HG03095 (cell line): ENCODE measurements at regions not wholly inside any gene's neighbourhood (a gene's known extent, or its start where the extent isn't known, plus 50 kb on each side); places are given as distances from the start of the nearest gene placed in this dataset.

Experiments
- ATAC-seq: cut with Tn5 transposase; IDR thresholded peaks from one replicate; pipeline ENCODE4 v1.9.1; 2021; ENCODE audit warnings: moderate library complexity; ENCODE audit not compliant: unreplicated experiment

DNA sequence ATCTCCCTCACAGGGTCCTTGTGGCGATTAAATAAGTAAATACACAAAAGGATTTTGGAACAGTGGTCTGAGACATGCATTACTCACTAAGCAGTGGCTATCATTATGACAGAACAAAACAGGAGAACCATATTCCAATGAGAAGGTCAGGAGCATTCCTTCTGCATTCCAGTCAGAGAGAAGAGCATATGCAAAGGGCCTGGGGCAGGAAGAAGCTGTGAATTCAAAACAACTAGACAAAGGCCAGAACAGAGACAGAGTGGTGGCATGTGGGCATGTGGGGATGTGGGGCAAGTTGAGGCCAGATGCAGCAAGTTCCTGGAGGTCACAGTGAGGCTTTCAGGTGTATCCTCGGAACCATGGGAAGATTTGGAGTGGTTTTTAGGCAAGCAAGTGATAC lies 70.1 kb upstream of the VRK1 start:
- no peak for ATAC-seq

DNA sequence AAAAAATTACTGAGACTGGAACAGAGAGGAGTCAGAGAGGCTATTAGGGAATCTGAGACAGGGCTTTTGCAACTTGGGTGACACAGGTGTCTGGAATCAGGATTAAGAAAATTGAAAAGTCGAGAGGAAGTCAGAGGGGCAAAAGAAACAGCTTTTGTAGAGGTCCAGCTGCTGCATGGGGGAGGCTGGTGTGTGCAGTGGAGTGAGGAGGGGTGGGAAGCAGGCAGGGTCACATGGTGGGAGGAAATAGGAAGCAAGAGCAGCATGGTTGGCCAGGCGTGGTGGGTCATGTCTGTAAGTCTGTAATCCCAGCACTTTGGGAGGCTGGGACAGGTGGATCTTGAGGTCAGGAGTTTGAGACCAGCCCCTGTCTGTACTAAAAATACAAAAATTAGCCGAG lies 69.7 kb upstream of the VRK1 start:
- no peak for ATAC-seq

GRCh38 chr14:96727980-96728717 lies 69.0 kb upstream of the VRK1 start:
- ATAC-seq, result no peak

DNA sequence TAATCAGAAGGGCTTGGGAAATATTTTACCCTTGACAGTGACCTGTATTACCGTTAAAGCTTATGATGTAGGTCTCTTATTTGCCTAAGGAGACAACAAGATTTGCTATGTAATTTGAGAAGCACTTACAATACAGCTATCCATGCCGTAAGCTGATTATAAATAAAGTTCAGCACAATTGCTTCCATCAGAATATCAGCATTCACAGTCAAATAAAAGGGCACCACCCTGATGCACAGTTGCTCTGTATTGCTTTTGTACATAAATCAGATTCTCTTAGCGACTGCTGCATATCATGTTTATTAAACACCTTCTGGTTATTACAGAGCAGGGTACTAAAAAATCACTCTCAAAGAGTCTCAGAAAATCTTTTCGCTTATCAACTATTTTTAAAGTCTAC lies 67.3 kb upstream of the VRK1 start:
- no peak for ATAC-seq

GRCh38 chr14:96730386-96730785 lies 66.8 kb upstream of the VRK1 start:
- no peak for ATAC-seq

GRCh38 chr14:96734076-96734622 lies 63.0 kb upstream of the VRK1 start:
- ATAC-seq, result no peak

DNA sequence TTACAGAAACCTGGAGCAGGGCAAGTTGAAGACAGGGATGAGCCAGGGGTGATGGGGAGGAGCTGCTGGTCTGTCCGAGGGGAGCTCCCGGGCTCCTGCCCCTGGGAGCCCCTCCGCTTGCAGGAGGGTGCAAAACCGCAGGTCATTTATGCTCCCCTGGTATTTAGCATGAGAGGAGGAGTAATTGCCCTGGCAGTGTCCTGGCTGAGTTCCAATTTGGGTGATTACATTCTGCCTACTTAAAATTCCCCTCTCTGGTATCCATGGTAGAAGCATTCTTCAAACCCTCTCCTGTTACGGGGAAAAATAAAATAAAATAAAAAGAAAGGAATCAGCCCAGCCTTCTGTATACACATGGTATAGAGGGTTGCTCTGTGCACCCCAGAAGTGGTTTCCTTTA lies 61.7 kb upstream of the VRK1 start:
- ATAC-seq, result no peak

GRCh38 chr14:96736439-96736838 lies 60.7 kb upstream of the VRK1 start:
- no peak for ATAC-seq

DNA sequence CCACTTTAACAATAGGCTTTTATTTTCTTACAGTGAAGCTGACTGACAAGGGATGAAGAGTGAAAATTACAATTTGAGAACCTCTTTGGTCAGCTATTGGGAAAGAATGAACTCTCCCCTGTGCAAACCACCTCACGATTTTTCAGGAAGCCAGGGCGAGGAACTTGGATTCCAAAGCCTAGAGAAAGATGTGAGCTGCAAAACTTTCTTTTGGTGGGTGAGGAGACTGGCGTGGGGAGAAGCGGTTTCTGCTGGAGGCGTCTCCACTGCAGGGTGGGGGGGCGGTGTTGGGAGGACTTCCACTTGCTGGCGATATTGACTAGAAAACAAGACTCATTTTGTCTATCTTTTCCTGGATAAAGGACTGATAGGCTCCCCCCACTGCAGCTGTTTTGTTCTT lies 59.3 kb upstream of the VRK1 start:
- ATAC-seq, result no peak

- ATAC-seq, result no peak
Observed at GRCh38 chr14:96739200-96739910, 57.8 kb upstream of the VRK1 start.

DNA sequence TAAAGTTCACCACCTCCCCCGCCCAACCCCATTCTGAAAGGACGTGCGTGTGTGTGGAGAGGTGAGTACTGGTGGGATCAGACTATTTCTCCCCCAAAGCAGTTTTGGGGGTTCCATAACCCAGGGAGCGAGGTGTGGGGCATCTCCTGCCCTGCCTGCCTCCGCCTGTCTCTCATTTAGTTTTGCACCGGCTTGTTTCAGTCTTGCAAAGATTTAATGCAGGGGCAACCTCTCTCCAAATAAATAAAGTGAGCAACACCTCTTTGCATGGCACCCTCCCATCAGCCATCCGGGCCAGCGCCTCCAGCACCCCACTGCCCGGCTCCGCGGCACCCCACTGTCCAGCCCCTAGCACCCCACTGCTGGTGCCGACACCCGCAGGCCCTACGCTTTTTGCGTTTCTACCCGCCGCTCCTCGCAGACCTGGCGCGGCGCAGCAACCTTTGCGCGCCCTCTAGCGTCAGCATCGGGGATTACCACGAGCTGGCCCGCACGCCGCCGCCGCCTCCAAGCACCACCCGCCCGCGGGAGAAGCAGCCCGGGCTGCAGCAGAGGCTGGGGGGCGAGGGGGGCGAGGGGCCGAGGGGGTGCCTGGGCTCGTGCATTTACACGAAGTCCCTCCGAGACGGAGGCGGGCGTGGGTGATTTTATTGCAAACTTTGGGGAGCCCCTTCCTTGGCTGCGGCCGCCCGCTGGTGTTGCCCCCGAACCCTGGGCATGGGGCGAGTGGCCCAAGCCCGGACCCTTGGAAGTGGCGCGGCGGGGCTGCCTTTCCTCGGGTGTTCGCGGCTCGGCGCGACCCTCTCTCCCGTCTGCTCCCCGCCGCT lies 55.8 kb upstream of the VRK1 start:
- peak; percentile 66 for ATAC-seq

- ATAC-seq, result no peak
Observed at GRCh38 chr14:96744262-96744661, 52.9 kb upstream of the VRK1 start.

- ATAC-seq, result no peak
Observed at GRCh38 chr14:96745500-96746051, 51.6 kb upstream of the VRK1 start.

DNA sequence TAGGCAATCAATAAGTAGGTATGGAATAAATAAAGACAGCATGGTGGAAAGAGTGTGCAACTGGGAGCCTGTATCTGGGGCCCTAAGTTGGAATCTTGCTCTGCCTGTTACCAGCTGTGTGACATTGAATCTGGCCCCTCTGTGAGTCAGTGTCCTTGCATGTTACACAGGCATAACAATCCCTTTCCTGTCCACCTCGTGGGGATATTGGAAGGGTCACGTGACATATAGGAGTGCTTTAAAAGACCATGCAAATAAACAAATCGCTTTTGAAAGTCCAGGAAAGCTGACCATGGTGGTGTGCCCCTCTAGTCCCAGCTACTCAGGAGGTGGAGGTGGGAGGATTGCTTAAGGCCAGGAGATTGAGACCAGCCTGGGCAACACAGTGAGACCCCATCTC lies 51.1 kb upstream of the VRK1 start:
- ATAC-seq, result no peak

GRCh38 chr14:96747006-96747405 lies 50.2 kb upstream of the VRK1 start:
- no peak for ATAC-seq
